Trophoblast cell (in vitro differentiated cells and primary cell): ENCODE measurements at regions not wholly inside any gene's neighbourhood (a gene's known extent, or its start where the extent isn't known, plus 50 kb on each side); places are given as distances from the start of the nearest gene placed in this dataset.
A peak's percentile ranks its signal among the peaks of the same experiment; 100 is the strongest.

Experiments used
- DNase-seq, 2 donors: peaks; one replicate each; pipeline ENCODE4 v3.0.0-alpha.2; 2016
- H2AFZ ChIP-seq: 2 replicates; pipeline ENCODE4 v1.6.1; 2013; ENCODE audit warnings: low read length, moderate library complexity, mild to moderate bottlenecking; ENCODE audit not compliant: insufficient read depth, poor library complexity
- H2AK5ac ChIP-seq: 2 replicates; pipeline ENCODE4 v1.6.1; 2013; ENCODE audit warnings: mild to moderate bottlenecking, low read length
- H2BK120ac ChIP-seq: 2 replicates; pipeline ENCODE4 v1.6.1; 2013; ENCODE audit warnings: low read length, mild to moderate bottlenecking, moderate library complexity; ENCODE audit not compliant: insufficient read depth, poor library complexity
- H2BK12ac ChIP-seq: 2 replicates; pipeline ENCODE4 v1.6.1; 2013; ENCODE audit warnings: mild to moderate bottlenecking, low read length, moderate library complexity
- H2BK5ac ChIP-seq: 2 replicates; pipeline ENCODE4 v1.6.1; 2013; ENCODE audit warnings: low read length, low read depth, moderate library complexity, mild to moderate bottlenecking; ENCODE audit not compliant: poor library complexity
- H3K14ac ChIP-seq: 2 replicates; pipeline ENCODE4 v1.6.1; 2013; ENCODE audit warnings: mild to moderate bottlenecking, low read length
- H3K18ac ChIP-seq: 2 replicates; pipeline ENCODE4 v1.6.1; 2013; ENCODE audit warnings: mild to moderate bottlenecking, low read length
- H3K23ac ChIP-seq: 2 replicates; pipeline ENCODE4 v1.6.1; 2013; ENCODE audit warnings: low read length
- H3K27ac ChIP-seq: 2 replicates; pipeline ENCODE4 v1.5.1; 2013; ENCODE audit warnings: low read depth, mild to moderate bottlenecking, inconsistent platforms, low read length, moderate library complexity
- H3K27me3 ChIP-seq: 2 replicates; pipeline ENCODE4 v1.6.1; 2013; ENCODE audit warnings: inconsistent platforms, mild to moderate bottlenecking, low read length, moderate library complexity; ENCODE audit not compliant: insufficient read depth
- H3K36me3 ChIP-seq, 2 experiments: 1 replicate in 1 of 2; 2 replicates in 1 of 2; pipeline ENCODE4 v1.6.1; 2013; ENCODE audit warnings: low read length in 2 of 2, mild to moderate bottlenecking in 2 of 2, moderate library complexity in 1 of 2; ENCODE audit not compliant: insufficient read depth in 2 of 2, control insufficient read depth in 1 of 2
- H3K4ac ChIP-seq: 2 replicates; pipeline ENCODE4 v1.6.1; 2013; ENCODE audit warnings: low read depth, mild to moderate bottlenecking, low read length, moderate library complexity
- H3K4me1 ChIP-seq, 2 experiments: 1 replicate in 1 of 2; 2 replicates in 1 of 2; pipeline ENCODE4 v1.6.1; 2013; ENCODE audit warnings: low read length in 2 of 2, mild to moderate bottlenecking in 2 of 2, moderate library complexity in 1 of 2; ENCODE audit not compliant: insufficient read depth in 2 of 2, control insufficient read depth in 1 of 2
- H3K4me2 ChIP-seq: 2 replicates; pipeline ENCODE4 v1.6.1; 2013; ENCODE audit warnings: inconsistent platforms, mild to moderate bottlenecking, low read length, moderate library complexity
- H3K4me3 ChIP-seq: 2 replicates; pipeline ENCODE4 v1.5.1; 2013; ENCODE audit warnings: mild to moderate bottlenecking, low read depth, low read length, inconsistent platforms
- H3K79me1 ChIP-seq: one replicate; pipeline ENCODE4 v1.6.1; 2013; ENCODE audit warnings: low read length
- H3K79me2 ChIP-seq: 2 replicates; pipeline ENCODE4 v1.6.1; 2013; ENCODE audit warnings: low read length, mild to moderate bottlenecking; ENCODE audit not compliant: control insufficient read depth, insufficient read depth, poor library complexity
- H3K9ac ChIP-seq: 2 replicates; pipeline ENCODE4 v1.6.1; 2013; ENCODE audit warnings: mild to moderate bottlenecking, low read length
- H3K9me3 ChIP-seq: 2 replicates; pipeline ENCODE4 v1.6.1; 2013; ENCODE audit warnings: low read depth, mild to moderate bottlenecking, control low read depth, inconsistent platforms, low read length; ENCODE audit not compliant: insufficient read depth
- H4K12ac ChIP-seq: 2 replicates; pipeline ENCODE4 v1.6.1; 2013; ENCODE audit warnings: low read depth, mild to moderate bottlenecking, low read length, moderate library complexity
- H4K8ac ChIP-seq: 2 replicates; pipeline ENCODE4 v1.6.1; 2013; ENCODE audit warnings: low read depth, mild to moderate bottlenecking, low read length, moderate library complexity
- H4K91ac ChIP-seq: one replicate; pipeline ENCODE4 v1.6.1; 2013; ENCODE audit warnings: low read depth, mild to moderate bottlenecking, low read length, moderate library complexity
- WGBS: extraction: QIAGEN DNeasy Blood & Tissue Kit; methylation state at CpG from one replicate; pipeline ENCODE4 v1.1.7; 2013; ENCODE audit warnings: missing lambda C conversion rate; ENCODE audit not compliant: insufficient read length, insufficient coverage; ENCODE audit errors: extremely low coverage; 5-methylcytosine and 5-hydroxymethylcytosine counted together

DNA sequence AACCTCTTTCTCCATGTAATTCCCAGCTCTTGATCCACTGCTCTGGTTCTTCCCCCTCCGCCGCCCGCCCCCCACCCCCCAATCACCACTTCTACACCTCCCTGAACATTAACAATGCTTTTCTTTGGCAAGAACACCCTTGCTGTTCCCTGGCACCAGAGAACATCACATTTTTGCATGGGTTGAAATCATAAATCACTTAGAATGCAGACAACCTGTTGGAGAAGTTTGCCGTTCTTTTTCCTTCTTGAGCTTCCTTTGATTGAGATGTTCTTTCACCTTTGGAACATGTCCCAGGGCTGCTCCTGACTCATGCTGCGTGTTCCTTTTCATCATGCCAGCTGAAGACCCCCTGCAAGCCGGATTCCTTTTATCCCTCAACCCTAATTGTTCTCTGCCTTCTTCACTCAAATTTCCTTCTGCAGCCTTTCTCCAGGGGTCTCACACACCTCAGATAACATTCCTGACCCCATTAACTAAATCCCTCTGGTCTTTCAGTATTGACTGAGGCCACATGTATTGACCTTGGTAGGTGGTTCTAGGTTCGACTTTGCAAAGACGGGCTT is 294.1 kb upstream of the TMPO start:
- Histone ChIP-seq H3K79me2 (no peaks in the 10 kb centered on the region), H3K4me2 (no peak overlapping the region)
- no CpG with 5 or more reads among the region's 8 CpGs for WGBS

DNA sequence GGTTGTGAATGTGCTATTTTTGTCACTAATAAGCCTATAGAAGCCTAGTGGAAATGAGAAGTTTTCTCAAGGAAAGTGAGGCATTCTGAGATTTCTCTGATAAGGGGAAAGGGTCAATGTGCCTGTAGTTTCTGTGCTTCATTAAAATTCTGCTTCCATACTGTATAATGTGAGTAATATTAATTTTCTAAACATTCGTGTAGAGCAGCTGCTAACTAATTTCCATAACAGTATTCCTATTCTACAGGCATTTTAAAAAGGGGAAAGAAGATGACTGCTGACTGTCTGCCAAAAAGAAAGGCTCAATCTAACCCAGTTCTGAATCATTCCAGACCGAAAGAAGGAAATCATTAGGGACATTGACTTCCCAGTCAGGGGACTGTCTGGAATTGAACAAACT is 293.3 kb upstream of the TMPO start:
- Histone ChIP-seq H3K9ac (no peak overlapping the region), H3K79me1 (no peaks in the 10 kb centered on the region), H2BK12ac (no peak overlapping the region), H4K12ac (no peak overlapping the region), H3K27ac (no peak overlapping the region), H4K8ac (no peak overlapping the region), H3K18ac (no peak overlapping the region), H2AFZ (no peak overlapping the region), H3K4me1 (no peaks in the 10 kb centered on the region), H3K14ac (no peak overlapping the region), H3K4me3 (no peak overlapping the region), H3K36me3 (no peaks in the 10 kb centered on the region), H3K23ac (no peak overlapping the region), H3K27me3 (no peaks in the 10 kb centered on the region), H3K9me3 (no peaks in the 10 kb centered on the region), H2BK5ac (no peak overlapping the region), H3K4ac (no peak overlapping the region), H4K91ac (no peak overlapping the region), H2AK5ac (no peak overlapping the region), H3K79me2 (no peaks in the 10 kb centered on the region), H3K4me2 (no peak overlapping the region), H2BK120ac (no peak overlapping the region)
- DNase-seq, result no peak
- WGBS, result no CpG with 5 or more reads among the region's 2 CpGs

More for the DNA sequence above, 294.1 kb upstream of the TMPO start:
- Histone ChIP-seq H3K14ac (no peak overlapping the region), H3K4ac (no peak overlapping the region), H3K18ac (no peak overlapping the region), H3K9ac (no peak overlapping the region), H3K9me3 (no peaks in the 10 kb centered on the region), H3K23ac (no peak overlapping the region), H3K27ac (no peak overlapping the region), H2BK120ac (no peak overlapping the region), H4K8ac (no peak overlapping the region), H2AFZ (no peak overlapping the region), H2BK5ac (no peak overlapping the region), H3K36me3 (no peaks in the 10 kb centered on the region), H4K12ac (no peak overlapping the region), H3K27me3 (no peaks in the 10 kb centered on the region), H2AK5ac (no peak overlapping the region), H4K91ac (no peak overlapping the region), H3K4me3 (no peak overlapping the region), H3K79me1 (no peaks in the 10 kb centered on the region), H2BK12ac (no peak overlapping the region), H3K4me1 (no peaks in the 10 kb centered on the region)
- no peak for DNase-seq

- Histone ChIP-seq H3K4me3 (no peak overlapping the region), H2BK120ac (no peak overlapping the region), H4K91ac (no peak overlapping the region), H3K36me3 (no peaks in the 10 kb centered on the region), H2BK12ac (no peak overlapping the region), H3K27me3 (no peaks in the 10 kb centered on the region), H3K14ac (no peak overlapping the region), H3K4me1 (no peaks in the 10 kb centered on the region), H2BK5ac (no peak overlapping the region), H2AFZ (no peak overlapping the region), H2AK5ac (no peak overlapping the region), H4K8ac (no peak overlapping the region), H4K12ac (no peak overlapping the region), H3K23ac (no peak overlapping the region), H3K27ac (no peak overlapping the region), H3K4ac (no peak overlapping the region), H3K9me3 (no peaks in the 10 kb centered on the region), H3K9ac (no peak overlapping the region), H3K79me1 (no peaks in the 10 kb centered on the region), H3K79me2 (no peaks in the 10 kb centered on the region), H3K18ac (no peak overlapping the region), H3K4me2 (no peak overlapping the region)
- DNase-seq, result no peak
- no CpG with 5 or more reads among the region's 5 CpGs for WGBS
Observed at GRCh38 chr12:98224584-98225221, 290.7 kb upstream of the TMPO start.

- H3K9ac ChIP-seq, result no peak overlapping the region
- H3K4me1 ChIP-seq, result no peaks in the 10 kb centered on the region
- no peak overlapping the region for H3K4me3 ChIP-seq
- no peak overlapping the region for H3K27ac ChIP-seq
- H3K23ac ChIP-seq, result no peak overlapping the region
- H4K91ac ChIP-seq, result no peak overlapping the region
- no peak overlapping the region for H3K4me2 ChIP-seq
- no peak overlapping the region for H2BK120ac ChIP-seq
- no CpG with 5 or more reads among the region's 6 CpGs for WGBS
- no peak overlapping the region for H4K8ac ChIP-seq
- H3K4ac ChIP-seq, result no peak overlapping the region
- H2BK12ac ChIP-seq, result no peak overlapping the region
- no peak overlapping the region for H2AK5ac ChIP-seq
- no peaks in the 10 kb centered on the region for H3K36me3 ChIP-seq
- no peaks in the 10 kb centered on the region for H3K79me2 ChIP-seq
- H3K14ac ChIP-seq, result no peak overlapping the region
- DNase-seq, result peak in 1 of 2 donors; percentile 27
- no peaks in the 10 kb centered on the region for H3K79me1 ChIP-seq
- H3K27me3 ChIP-seq, result no peaks in the 10 kb centered on the region
- H3K9me3 ChIP-seq, result no peaks in the 10 kb centered on the region
- no peak overlapping the region for H2BK5ac ChIP-seq
- H4K12ac ChIP-seq, result no peak overlapping the region
- H2AFZ ChIP-seq, result no peak overlapping the region
- H3K18ac ChIP-seq, result no peak overlapping the region
Observed at GRCh38 chr12:98227162-98227561, 288.2 kb upstream of the TMPO start.
